Type B pancreatic cell (in vitro differentiated cells): ENCODE measurements at regions not wholly inside any gene's neighbourhood (a gene's known extent, or its start where the extent isn't known, plus 50 kb on each side); places are given as distances from the start of the nearest gene placed in this dataset.

Experiments used
- DNase-seq: peaks from one replicate; pipeline ENCODE4 v3.0.0; 2021; ENCODE audit warnings: mixed read lengths; ENCODE audit not compliant: unreplicated experiment; ENCODE audit errors: extremely low spot score
- H3K27ac Mint-ChIP-seq: 2 replicates; pipeline ENCODE4 v1.8.0; 2021; ENCODE audit warnings: mild to moderate bottlenecking, mixed read lengths
- H3K27me3 Mint-ChIP-seq: 2 replicates; pipeline ENCODE4 v1.8.0; 2021; ENCODE audit warnings: mixed read lengths
- H3K36me3 Mint-ChIP-seq: 2 replicates; pipeline ENCODE4 v1.8.0; 2021; ENCODE audit warnings: mixed read lengths
- H3K4me1 Mint-ChIP-seq: one replicate; pipeline ENCODE4 v1.8.0; 2021; ENCODE audit warnings: mixed read lengths; ENCODE audit not compliant: unreplicated experiment
- H3K4me3 Mint-ChIP-seq: 2 replicates; pipeline ENCODE4 v1.8.0; 2021; ENCODE audit warnings: mild to moderate bottlenecking, mixed read lengths
- H3K9me3 Mint-ChIP-seq: 2 replicates; pipeline ENCODE4 v1.8.0; 2021; ENCODE audit warnings: mixed read lengths
- TF ChIP-seq, protein P1 (sequence below): fragments of 200-600 bp; sonication (generic); conservative IDR thresholded peaks from 2 replicates; pipeline ENCODE4 v1.5.0; 2021; ENCODE audit warnings: antibody characterized with exemption, mild to moderate bottlenecking

DNA sequence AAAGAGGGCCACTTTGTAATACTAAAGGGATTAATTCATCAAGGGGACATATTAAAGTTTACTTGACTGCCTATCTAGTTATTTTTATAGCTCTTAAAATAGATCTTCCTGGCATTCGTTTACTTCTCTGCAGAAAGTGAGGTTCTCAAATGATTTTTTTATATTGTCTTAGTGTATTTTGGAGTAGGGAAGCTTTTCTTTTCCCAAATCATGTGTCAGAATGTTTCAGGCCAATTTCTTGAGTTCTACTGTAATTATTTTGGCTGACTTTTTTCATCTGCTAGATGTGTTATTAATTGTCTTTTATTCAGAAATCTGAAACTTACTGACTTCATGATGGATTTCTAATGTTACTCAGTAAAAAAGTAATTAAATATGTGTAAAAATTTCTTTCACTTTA, 60.2 kb upstream of the FBXL7 start:
- no peaks in the 10 kb centered on the region for H3K36me3 Mint-ChIP-seq

DNA sequence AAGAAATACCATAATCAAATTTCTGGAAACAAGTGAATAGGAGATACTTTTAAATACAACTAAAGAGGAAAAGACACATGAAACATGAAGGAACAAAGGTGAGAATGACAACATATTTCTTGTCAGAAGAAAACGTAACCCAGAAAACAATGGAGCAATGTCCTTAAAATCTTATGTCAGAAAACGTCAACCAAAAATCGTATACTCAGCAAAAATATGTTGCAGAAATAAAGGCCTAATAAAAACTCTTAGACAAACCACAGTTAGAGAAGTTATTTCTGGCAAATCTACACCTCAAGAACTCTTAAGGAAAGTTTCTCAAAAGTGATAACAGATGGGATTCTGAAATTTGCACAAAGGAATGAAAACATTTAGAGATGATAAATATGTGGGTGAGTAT, 66.3 kb upstream of the FBXL7 start:
- no peak for DNase-seq
- Mint-ChIP-seq H3K4me3 (no peak overlapping the region), H3K36me3 (no peaks in the 10 kb centered on the region), H3K27me3 (no peaks in the 10 kb centered on the region), H3K9me3 (no peaks in the 10 kb centered on the region), H3K27ac (no peak overlapping the region), H3K4me1 (no peaks in the 10 kb centered on the region)
- TF ChIP-seq, protein P1, sequence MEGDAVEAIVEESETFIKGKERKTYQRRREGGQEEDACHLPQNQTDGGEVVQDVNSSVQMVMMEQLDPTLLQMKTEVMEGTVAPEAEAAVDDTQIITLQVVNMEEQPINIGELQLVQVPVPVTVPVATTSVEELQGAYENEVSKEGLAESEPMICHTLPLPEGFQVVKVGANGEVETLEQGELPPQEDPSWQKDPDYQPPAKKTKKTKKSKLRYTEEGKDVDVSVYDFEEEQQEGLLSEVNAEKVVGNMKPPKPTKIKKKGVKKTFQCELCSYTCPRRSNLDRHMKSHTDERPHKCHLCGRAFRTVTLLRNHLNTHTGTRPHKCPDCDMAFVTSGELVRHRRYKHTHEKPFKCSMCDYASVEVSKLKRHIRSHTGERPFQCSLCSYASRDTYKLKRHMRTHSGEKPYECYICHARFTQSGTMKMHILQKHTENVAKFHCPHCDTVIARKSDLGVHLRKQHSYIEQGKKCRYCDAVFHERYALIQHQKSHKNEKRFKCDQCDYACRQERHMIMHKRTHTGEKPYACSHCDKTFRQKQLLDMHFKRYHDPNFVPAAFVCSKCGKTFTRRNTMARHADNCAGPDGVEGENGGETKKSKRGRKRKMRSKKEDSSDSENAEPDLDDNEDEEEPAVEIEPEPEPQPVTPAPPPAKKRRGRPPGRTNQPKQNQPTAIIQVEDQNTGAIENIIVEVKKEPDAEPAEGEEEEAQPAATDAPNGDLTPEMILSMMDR: no peak

More for the DNA sequence above, 60.2 kb upstream of the FBXL7 start:
- H3K27me3 Mint-ChIP-seq: peaks cover 4% of the 10 kb centered on the region
- H3K4me3 Mint-ChIP-seq: no peak overlapping the region
- no peak for DNase-seq
- TF ChIP-seq, protein P1: no peak
- H3K9me3 Mint-ChIP-seq: no peaks in the 10 kb centered on the region
- no peak overlapping the region for H3K27ac Mint-ChIP-seq
- H3K4me1 Mint-ChIP-seq: no peaks in the 10 kb centered on the region

DNA sequence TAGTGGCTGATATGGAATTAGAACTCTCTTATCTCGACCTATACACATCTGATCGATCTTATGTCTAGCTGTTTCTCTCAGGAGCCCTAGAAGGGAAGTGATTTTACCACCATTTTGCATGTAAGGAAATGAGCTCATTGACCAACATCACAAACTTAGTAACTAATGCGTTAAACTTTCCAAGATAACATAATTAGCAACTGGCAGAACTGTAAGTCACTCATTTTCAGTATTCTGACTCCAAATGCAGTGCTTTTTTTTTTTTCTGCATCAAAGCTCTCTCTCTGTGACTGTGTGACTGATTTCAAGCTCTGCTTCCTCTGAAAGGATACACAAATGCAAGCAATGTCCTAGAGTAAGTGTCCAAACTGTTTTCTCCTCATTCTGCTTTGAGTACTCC, 68.1 kb upstream of the FBXL7 start:
- no peak for DNase-seq
- TF ChIP-seq, protein P1: no peak
- Mint-ChIP-seq H3K27ac (no peak overlapping the region), H3K4me1 (no peaks in the 10 kb centered on the region), H3K9me3 (no peaks in the 10 kb centered on the region), H3K4me3 (no peak overlapping the region), H3K27me3 (no peaks in the 10 kb centered on the region), H3K36me3 (no peaks in the 10 kb centered on the region)

DNA sequence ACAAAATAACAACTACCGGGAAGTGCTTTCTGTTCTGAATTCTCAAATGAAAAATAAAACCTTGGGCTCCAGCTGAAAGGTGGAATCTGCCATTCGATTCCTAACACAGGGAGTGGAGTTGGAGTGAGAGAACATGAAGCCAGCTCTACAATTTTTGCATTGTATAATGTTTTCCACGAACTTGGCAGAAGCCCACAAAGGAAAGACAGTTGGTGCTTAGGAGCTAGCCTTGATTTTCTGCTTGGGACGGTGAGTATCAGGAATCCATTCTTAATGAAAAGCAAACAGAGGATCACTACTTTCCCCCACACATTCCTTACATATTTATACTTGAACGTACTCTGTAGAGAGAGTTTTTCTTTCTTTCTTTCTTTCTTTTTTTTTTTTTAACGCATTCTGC, 74.2 kb upstream of the FBXL7 start:
- Mint-ChIP-seq H3K4me1 (no peaks in the 10 kb centered on the region), H3K27me3 (no peaks in the 10 kb centered on the region), H3K9me3 (no peaks in the 10 kb centered on the region), H3K4me3 (no peak overlapping the region), H3K27ac (no peak overlapping the region), H3K36me3 (no peaks in the 10 kb centered on the region)
- DNase-seq: no peak
- TF ChIP-seq, protein P1: no peak

DNA sequence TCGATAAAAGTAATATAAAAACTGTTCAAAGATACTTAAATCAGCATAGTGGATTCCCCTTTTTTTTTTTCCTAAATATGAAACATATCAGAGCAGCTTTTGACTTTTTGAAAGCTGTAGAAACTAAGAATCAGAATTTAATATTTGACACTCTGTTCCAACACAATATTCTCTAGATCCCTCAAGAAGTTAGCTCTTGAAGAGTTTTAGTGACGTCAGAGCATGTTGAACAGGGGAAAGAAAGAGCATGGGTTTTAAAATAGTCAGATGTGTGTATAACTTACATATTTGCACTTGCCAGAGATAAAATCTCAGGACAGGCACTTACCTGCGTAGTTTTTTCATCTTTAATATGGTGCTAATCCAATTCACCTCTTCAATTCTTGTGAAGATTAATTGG, 75.2 kb upstream of the FBXL7 start:
- H3K4me3 Mint-ChIP-seq: no peak overlapping the region
- no peaks in the 10 kb centered on the region for H3K27me3 Mint-ChIP-seq
- DNase-seq: no peak
- TF ChIP-seq, protein P1: no peak
- no peaks in the 10 kb centered on the region for H3K4me1 Mint-ChIP-seq
- no peak overlapping the region for H3K27ac Mint-ChIP-seq
- no peaks in the 10 kb centered on the region for H3K36me3 Mint-ChIP-seq
- no peaks in the 10 kb centered on the region for H3K9me3 Mint-ChIP-seq

DNA sequence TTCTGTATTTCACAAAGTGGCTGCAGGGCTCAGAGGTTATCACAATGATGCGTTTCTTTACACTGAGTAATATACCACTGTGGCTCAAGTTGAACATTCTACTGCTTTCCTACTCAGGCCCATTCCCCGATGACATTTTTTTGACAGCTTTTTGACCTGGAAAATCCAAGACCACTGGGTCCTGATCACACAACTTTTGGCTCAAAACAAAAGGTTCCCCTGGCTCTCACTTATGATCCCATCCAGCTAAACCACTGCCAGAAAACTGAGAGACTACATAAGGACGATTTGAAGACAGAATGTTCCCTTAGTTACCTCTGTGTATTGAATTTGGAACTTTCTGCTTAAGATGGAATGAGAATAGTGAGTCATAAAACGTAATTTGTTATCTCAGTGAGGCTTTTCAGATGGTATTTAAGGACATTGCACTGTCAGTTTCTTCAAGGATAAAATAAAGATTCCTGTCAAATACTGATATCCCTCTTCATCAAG, 78.0 kb upstream of the FBXL7 start:
- H3K9me3 Mint-ChIP-seq: no peaks in the 10 kb centered on the region
- H3K27me3 Mint-ChIP-seq: no peaks in the 10 kb centered on the region
- H3K27ac Mint-ChIP-seq: no peak overlapping the region
- H3K4me1 Mint-ChIP-seq: no peaks in the 10 kb centered on the region
- TF ChIP-seq, protein P1: no peak
- no peak for DNase-seq
- no peaks in the 10 kb centered on the region for H3K36me3 Mint-ChIP-seq
- H3K4me3 Mint-ChIP-seq: no peak overlapping the region
